Kidney (tissue), 13 donors: ENCODE measurements at regions not wholly inside any gene's neighbourhood (a gene's known extent, or its start where the extent isn't known, plus 50 kb on each side); places are given as distances from the start of the nearest gene placed in this dataset.
"Not testable (repeated sequence)": the region's sequence is repeated elsewhere in the genome, so short reads cannot be mapped to it uniquely, and the experiment has no call there.

Source experiments
- DNase-seq, 5 donors: peaks; one replicate each; pipeline ENCODE4 v3.0.0-alpha.2; 2013 to 2020
- FAIRE-seq: peaks from 2 replicates; lab custom pipeline; 2012; peaks lifted over from hg19 to GRCh38; lab: Jason Lieb, UNC
- H3K27ac ChIP-seq, 2 donors: one replicate each; pipeline ENCODE4 v1.7.0; 2013; ENCODE audit warnings: low read depth in 2 of 2, low read length in 2 of 2, inconsistent platforms in 1 of 2
- H3K27me3 ChIP-seq: one replicate; pipeline ENCODE4 v1.7.1; 2013; ENCODE audit warnings: low read length, inconsistent platforms; ENCODE audit not compliant: control insufficient read depth, insufficient read depth
- H3K36me3 ChIP-seq, 3 donors: one replicate each; pipeline versions ENCODE4 v1.7.0 to v1.7.1; 2013; ENCODE audit warnings: low read length in 3 of 3, control low read depth in 1 of 3, inconsistent platforms in 1 of 3; ENCODE audit not compliant: insufficient read depth in 3 of 3, control insufficient read depth in 2 of 3
- H3K4me1 ChIP-seq, 3 donors: one replicate each; pipeline versions ENCODE4 v1.7.0 to v1.7.1; 2013; ENCODE audit warnings: low read length in 3 of 3, inconsistent platforms in 1 of 3, low read depth in 1 of 3; ENCODE audit not compliant: control insufficient read depth in 2 of 3, insufficient read depth in 2 of 3
- H3K4me3 ChIP-seq, 3 donors: one replicate each; pipeline versions ENCODE4 v1.7.0 to v1.8.1; 2013; ENCODE audit warnings: low read length in 3 of 3, control low read depth in 1 of 3, inconsistent platforms in 1 of 3
- H3K9ac ChIP-seq, 3 donors: one replicate each; pipeline versions ENCODE4 v1.7.0 to v1.7.1; 2013; ENCODE audit warnings: low read length in 3 of 3, control low read depth in 1 of 3, inconsistent platforms in 1 of 3
- H3K9me3 ChIP-seq, 3 donors: one replicate each; pipeline versions ENCODE4 v1.7.0 to v1.7.1; 2013; ENCODE audit warnings: low read length in 3 of 3, control low read depth in 1 of 3, inconsistent platforms in 1 of 3; ENCODE audit not compliant: control insufficient read depth in 2 of 3, insufficient read depth in 1 of 3
- CTCF ChIP-seq: IDR thresholded peaks from 3 replicates; pipeline ENCODE4 v1.5.1; 2012; ENCODE audit warnings: mild to moderate bottlenecking, moderate library complexity, borderline replicate concordance; ENCODE audit not compliant: insufficient read depth; ENCODE audit errors: extremely low read depth
- intact Hi-C: fragments of 100-400 bp; cut with DNase I; formaldehyde crosslinking; loops from one replicate; pipeline ENCODE4 v1.11.1; 2022
- donor health status: control.
- donor health status: control.
- donor health status: control.
- donor health status: control.
- donor health status: control.
- donor health status: DM: yes; HTN: yes; CAD: no.
- donor health status: Normal renal cell carcinoma (clear cell type).

GRCh38 chr19:28694812-28695211 lies 518.1 kb downstream of the UQCRFS1 start:
- H3K27ac ChIP-seq = no peak overlapping the region
- no peak for TF ChIP-seq CTCF
- H3K4me3 ChIP-seq = no peak overlapping the region
- no peaks in the 10 kb centered on the region for H3K9me3 ChIP-seq
- FAIRE-seq (no peak), DNase-seq (no peak)
- no peaks in the 10 kb centered on the region for H3K36me3 ChIP-seq
- no peaks in the 10 kb centered on the region for H3K4me1 ChIP-seq
- intact Hi-C loops = no loop called here
- no peaks in the 10 kb centered on the region for H3K27me3 ChIP-seq
- H3K9ac ChIP-seq = no peak overlapping the region

- DNase-seq = no peak
- H3K9ac ChIP-seq = no peak overlapping the region
- TF ChIP-seq CTCF = no peak
- no peak overlapping the region for H3K27ac ChIP-seq
- intact Hi-C loops = no loop called here
- no peak for FAIRE-seq
- no peaks in the 10 kb centered on the region for H3K27me3 ChIP-seq
- no peaks in the 10 kb centered on the region for H3K9me3 ChIP-seq
- H3K36me3 ChIP-seq = no peaks in the 10 kb centered on the region
- no peak overlapping the region for H3K4me3 ChIP-seq
- no peaks in the 10 kb centered on the region for H3K4me1 ChIP-seq
These were observed 521.3 kb downstream of the UQCRFS1 start for GRCh38 chr19:28691683-28692082.

GRCh38 chr19:28689464-28689863 lies 523.5 kb downstream of the UQCRFS1 start:
- DNase-seq, intact Hi-C loops, H3K36me3 ChIP-seq, H3K4me1 ChIP-seq, H3K4me3 ChIP-seq, H3K9ac ChIP-seq, H3K27ac ChIP-seq, H3K9me3 ChIP-seq, H3K27me3 ChIP-seq, FAIRE-seq: not testable (repeated sequence)

- no peaks in the 10 kb centered on the region for H3K27me3 ChIP-seq
- FAIRE-seq (no peak), DNase-seq (no peak)
- no peaks in the 10 kb centered on the region for H3K4me1 ChIP-seq
- TF ChIP-seq CTCF = no peak
- no peaks in the 10 kb centered on the region for H3K36me3 ChIP-seq
- no peak overlapping the region for H3K9ac ChIP-seq
- no peaks in the 10 kb centered on the region for H3K9me3 ChIP-seq
- intact Hi-C loops = no loop called here
- no peak overlapping the region for H3K27ac ChIP-seq
- no peak overlapping the region for H3K4me3 ChIP-seq
These were observed 525.7 kb downstream of the UQCRFS1 start for GRCh38 chr19:28687296-28687695.
